ENCODE measurements at regions not wholly inside any gene's neighbourhood (a gene's known extent, or its start where the extent isn't known, plus 50 kb on each side); places are given as distances from the start of the nearest gene placed in this dataset.
A peak's percentile ranks its signal among the peaks of the same experiment; 100 is the strongest.

DNA sequence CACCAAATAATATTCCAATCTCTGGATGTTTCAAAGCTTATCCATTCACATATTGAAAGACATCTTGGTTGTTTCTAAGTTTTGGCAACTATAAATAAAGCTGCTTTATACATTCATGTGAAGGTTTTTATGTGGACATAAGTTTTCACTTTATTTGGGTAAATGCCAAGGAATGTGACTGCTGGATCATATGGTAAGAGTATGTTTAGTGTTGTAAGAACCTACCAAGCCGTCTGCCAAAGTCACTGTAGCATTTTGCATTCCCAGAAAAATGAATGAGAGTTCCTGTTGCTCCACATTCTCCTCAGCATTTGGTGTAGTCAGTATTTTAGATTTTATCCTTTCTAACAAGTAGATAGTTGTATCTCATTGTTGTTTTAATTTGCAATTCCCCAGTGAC is 1047.7 kb downstream of the C4orf33 start:
- no peak for ATAC-seq
- H3K9me3 Mint-ChIP-seq = no peaks in the 10 kb centered on the region

DNA sequence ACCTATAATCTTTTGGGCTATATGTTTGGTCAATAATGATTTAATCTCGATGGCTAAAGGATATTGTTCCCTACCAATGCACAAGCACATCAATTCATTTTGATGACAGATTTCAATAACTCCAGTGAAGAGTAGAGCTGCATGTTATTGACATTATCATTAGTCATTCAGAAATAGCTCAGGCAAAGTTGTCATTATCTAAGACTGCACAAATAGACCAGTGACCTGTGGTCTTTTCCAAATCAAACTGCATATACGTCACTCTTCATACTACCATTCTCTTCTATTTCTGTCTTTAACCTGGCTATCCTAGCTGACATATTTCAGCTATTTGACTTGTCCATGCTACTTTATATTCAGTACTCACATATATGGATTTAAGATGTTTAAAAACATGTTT is 1050.8 kb downstream of the C4orf33 start:
- H3K4me1 Mint-ChIP-seq = no peaks in the 10 kb centered on the region
- H3K4me3 Mint-ChIP-seq = no peak overlapping the region
- H3K27me3 Mint-ChIP-seq = no peaks in the 10 kb centered on the region
- DNase-seq (no peak), ATAC-seq (no peak)
- H3K9me3 Mint-ChIP-seq = peaks cover 4% of the 10 kb centered on the region
- no peaks in the 10 kb centered on the region for H3K36me3 Mint-ChIP-seq (ENCODE audit: low read depth)
- no peak overlapping the region for H3K27ac Mint-ChIP-seq

More for the DNA sequence above, 1047.7 kb downstream of the C4orf33 start:
- Mint-ChIP-seq H3K4me1 (no peaks in the 10 kb centered on the region), H3K36me3 (ENCODE audit: low read depth) (no peaks in the 10 kb centered on the region), H3K27me3 (no peaks in the 10 kb centered on the region), H3K4me3 (no peak overlapping the region), H3K27ac (no peak overlapping the region)
- no peak for DNase-seq

DNA sequence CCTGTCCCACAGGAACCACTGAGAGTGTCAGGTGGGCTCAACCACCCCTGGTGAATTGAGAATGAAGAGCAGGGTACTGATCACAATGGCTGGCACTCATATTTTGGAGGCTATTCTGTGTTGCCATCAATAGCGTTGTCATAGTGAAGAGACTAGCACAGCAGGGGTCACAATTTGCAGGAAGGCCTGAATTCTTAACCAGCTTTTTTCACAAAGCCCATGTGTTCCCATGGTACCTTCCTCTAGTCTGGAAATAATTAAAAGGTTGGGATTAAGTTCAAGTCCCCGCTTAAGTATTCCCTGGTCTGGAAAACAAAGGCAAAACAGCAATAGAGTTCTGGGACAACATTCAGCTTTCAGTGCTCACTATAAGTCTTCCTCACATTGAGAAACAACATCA is 1051.7 kb downstream of the C4orf33 start:
- no peaks in the 10 kb centered on the region for H3K4me1 Mint-ChIP-seq
- ATAC-seq = no peak
- H3K9me3 Mint-ChIP-seq = peaks cover 4% of the 10 kb centered on the region
- H3K36me3 Mint-ChIP-seq (ENCODE audit: low read depth) = no peaks in the 10 kb centered on the region
- DNase-seq = no peak
- H3K4me3 Mint-ChIP-seq = no peak overlapping the region
- no peak overlapping the region for H3K27ac Mint-ChIP-seq
- no peaks in the 10 kb centered on the region for H3K27me3 Mint-ChIP-seq

DNA sequence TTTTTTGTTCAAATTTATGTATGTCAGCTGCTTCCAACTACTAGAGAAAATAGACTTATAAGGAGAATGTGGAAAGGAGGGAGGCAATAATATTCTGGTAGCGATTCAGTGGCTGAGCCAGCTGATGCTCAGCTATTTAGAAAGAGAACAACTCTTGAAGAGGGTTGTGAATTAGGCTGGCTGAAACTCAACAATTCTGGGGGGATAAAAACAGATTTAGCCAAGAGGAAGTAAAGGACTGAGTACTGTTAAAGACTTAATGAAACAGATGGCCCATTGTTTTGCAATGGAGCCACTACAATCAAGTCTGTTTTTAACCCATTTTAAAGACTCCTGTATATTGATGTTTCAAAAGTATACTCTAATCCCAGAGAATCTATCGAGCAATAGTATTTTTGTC is 1058.9 kb downstream of the C4orf33 start:
- DNase-seq (no peak), ATAC-seq (no peak)
- H3K9me3 Mint-ChIP-seq = peaks cover 16% of the 10 kb centered on the region
- H3K27ac Mint-ChIP-seq = no peak overlapping the region
- no peaks in the 10 kb centered on the region for H3K36me3 Mint-ChIP-seq (ENCODE audit: low read depth)
- H3K4me3 Mint-ChIP-seq = no peak overlapping the region
- no peaks in the 10 kb centered on the region for H3K4me1 Mint-ChIP-seq
- H3K27me3 Mint-ChIP-seq = no peaks in the 10 kb centered on the region

DNA sequence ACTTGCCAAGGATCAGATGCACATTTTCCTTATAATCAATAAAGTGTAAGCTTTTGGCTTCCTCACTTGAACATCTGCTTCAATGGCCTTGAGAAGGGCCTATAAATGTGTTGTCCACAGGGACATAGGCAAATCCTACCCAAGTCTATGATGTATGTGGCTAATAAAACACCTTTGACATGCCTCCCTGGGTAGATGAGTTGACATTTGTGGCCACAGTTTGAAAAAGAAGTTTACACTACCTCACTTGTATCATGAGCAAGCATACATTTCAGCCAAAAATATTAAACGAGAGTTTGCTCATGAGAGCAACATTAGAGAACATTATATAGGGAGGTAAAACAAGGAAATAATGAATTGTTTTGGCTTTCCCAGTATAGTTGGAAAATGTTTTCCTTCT is 1067.7 kb downstream of the C4orf33 start:
- Mint-ChIP-seq H3K27ac (no peak overlapping the region), H3K9me3 (peaks cover 26% of the 10 kb centered on the region), H3K4me3 (no peak overlapping the region), H3K36me3 (ENCODE audit: low read depth) (no peaks in the 10 kb centered on the region), H3K4me1 (no peaks in the 10 kb centered on the region), H3K27me3 (no peaks in the 10 kb centered on the region)
- no peak for ATAC-seq
- DNase-seq = no peak

DNA sequence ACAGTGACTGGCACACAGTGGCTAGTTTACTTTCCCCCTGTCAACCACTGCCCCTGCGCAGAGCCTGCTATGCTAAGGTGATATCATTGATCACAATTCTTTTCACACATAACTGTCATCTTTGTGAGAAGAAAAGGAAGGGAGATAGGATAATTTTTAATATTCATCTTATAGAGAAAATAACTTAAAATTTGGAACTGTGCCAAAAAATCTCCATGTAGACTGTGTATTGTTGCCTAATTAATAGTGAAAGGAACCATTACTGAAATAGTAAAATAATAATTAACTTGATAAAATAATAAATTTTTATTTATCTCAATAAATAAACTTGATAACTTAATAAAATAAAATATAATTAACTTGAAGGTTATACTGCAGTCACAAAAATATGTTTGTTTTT is 1069.4 kb downstream of the C4orf33 start:
- no peak overlapping the region for H3K27ac Mint-ChIP-seq
- H3K4me3 Mint-ChIP-seq = no peak overlapping the region
- no peaks in the 10 kb centered on the region for H3K27me3 Mint-ChIP-seq
- DNase-seq = no peak
- no peaks in the 10 kb centered on the region for H3K4me1 Mint-ChIP-seq
- no peak for ATAC-seq
- H3K9me3 Mint-ChIP-seq = peaks cover 12% of the 10 kb centered on the region
- H3K36me3 Mint-ChIP-seq (ENCODE audit: low read depth) = no peaks in the 10 kb centered on the region

DNA sequence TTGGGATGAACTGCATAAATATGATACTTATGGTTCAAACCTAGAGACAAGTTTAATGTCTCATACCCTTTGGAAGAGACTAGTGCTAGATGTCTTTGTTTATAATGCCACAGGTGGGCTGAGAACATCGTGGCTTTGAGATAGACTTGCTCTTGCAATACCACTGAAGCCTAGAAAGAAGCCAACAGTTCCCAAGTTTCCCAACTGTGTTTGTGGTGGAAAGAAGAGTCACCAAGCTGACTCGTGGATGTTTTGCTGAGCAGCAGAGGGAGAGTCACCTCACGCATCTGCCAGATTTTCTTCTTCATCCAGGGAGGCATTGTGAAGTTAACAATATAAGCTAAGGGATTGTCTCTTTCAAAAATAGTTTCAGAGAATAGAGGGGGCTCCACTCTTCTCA is 1076.2 kb downstream of the C4orf33 start:
- Mint-ChIP-seq H3K36me3 (ENCODE audit: low read depth) (no peaks in the 10 kb centered on the region), H3K27me3 (no peaks in the 10 kb centered on the region), H3K4me3 (no peak overlapping the region), H3K9me3 (no peaks in the 10 kb centered on the region), H3K27ac (no peak overlapping the region), H3K4me1 (no peaks in the 10 kb centered on the region)
- no peak for ATAC-seq
- no peak for DNase-seq

DNA sequence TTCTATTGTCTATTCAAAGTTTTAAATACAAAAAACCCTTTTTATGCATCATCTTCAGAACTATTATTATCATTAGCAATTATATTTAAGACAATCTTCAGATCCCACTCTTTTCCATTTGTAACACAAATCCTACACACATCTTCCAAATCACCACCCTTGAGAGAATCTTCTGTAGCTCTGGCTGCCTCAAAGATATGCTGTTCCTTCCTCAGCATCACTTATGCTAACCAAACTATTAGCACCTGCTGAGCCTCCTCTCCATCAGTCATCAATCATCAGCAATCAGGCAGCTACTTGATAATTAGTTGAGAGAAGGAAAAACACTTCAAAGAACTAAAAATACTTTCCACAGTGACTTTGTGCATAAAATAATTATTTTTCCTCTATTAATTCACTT is 1082.2 kb downstream of the C4orf33 start:
- Mint-ChIP-seq H3K9me3 (no peaks in the 10 kb centered on the region), H3K4me1 (no peaks in the 10 kb centered on the region), H3K27ac (no peak overlapping the region), H3K4me3 (no peak overlapping the region), H3K36me3 (ENCODE audit: low read depth) (no peaks in the 10 kb centered on the region), H3K27me3 (no peaks in the 10 kb centered on the region)
- ATAC-seq (no peak), DNase-seq (no peak)

DNA sequence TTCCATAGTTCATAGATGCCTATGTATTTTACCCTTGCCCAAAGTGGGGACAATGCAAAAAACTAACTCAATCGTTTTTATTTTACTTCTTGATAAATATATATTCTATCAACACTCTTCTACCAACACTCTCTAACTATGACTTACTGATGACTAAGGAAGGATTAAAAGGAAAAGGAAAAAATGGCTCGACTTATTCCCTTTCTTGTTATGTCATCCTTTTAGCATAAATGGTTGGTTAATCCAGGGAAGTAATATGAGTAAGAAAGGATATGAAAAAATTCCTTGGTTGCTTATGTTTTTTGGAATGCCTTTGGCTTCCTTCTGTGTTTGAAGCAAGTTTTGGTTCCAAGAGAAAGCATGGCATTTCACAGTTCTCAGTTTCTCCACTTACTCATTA is 1087.1 kb downstream of the C4orf33 start:
- H3K36me3 Mint-ChIP-seq (ENCODE audit: low read depth) = no peaks in the 10 kb centered on the region

DNA sequence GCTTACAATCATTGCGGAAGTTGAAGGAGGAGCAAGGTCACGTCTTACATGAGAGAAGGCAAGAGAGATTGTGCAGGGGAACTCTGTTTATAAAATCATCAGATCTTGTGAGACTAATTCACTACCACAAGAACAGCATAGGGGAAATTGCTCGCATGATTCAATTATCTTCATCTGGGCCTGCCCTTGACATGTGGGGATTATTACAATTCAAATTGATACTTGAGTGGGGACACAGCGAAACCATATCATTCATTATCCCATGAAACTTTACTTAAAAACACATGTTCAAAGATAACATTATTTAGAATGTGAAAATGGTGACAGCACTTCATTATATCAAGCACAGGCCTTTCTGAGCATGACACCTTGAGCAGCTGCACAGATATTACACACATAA is 1087.8 kb downstream of the C4orf33 start:
- no peak for ATAC-seq
- no peak overlapping the region for H3K4me3 Mint-ChIP-seq
- no peaks in the 10 kb centered on the region for H3K36me3 Mint-ChIP-seq (ENCODE audit: low read depth)
- H3K9me3 Mint-ChIP-seq = peaks cover 11% of the 10 kb centered on the region
- no peaks in the 10 kb centered on the region for H3K4me1 Mint-ChIP-seq
- no peaks in the 10 kb centered on the region for H3K27me3 Mint-ChIP-seq
- no peak overlapping the region for H3K27ac Mint-ChIP-seq
- DNase-seq = no peak

More for the DNA sequence above, 1087.1 kb downstream of the C4orf33 start:
- no peak for ATAC-seq
- Mint-ChIP-seq H3K9me3 (peaks cover 11% of the 10 kb centered on the region), H3K27me3 (no peaks in the 10 kb centered on the region), H3K4me3 (no peak overlapping the region), H3K27ac (no peak overlapping the region), H3K4me1 (no peaks in the 10 kb centered on the region)
- DNase-seq = no peak

DNA sequence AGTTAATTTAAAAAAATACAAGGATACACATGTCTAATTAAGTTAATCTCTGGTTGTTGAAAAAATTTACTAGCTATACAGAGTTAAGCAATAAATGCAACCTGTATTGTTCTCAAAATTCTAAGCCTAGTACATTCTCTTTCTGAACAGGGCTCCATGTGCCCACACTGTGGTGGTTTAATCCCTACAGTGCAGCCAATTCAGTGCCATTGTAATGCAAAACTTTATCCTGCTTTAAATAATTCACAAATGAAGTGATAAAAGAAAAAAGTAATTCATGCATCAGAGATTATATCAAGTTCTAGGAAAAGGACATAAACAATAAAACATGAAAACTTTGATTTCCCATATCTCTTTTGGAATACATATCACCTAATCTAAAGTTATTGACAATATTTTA is 1089.2 kb downstream of the C4orf33 start:
- Mint-ChIP-seq H3K4me1 (no peaks in the 10 kb centered on the region), H3K27ac (no peak overlapping the region), H3K9me3 (peaks cover 11% of the 10 kb centered on the region), H3K27me3 (no peaks in the 10 kb centered on the region), H3K4me3 (no peak overlapping the region), H3K36me3 (ENCODE audit: low read depth) (no peaks in the 10 kb centered on the region)
- DNase-seq = no peak
- ATAC-seq = no peak

DNA sequence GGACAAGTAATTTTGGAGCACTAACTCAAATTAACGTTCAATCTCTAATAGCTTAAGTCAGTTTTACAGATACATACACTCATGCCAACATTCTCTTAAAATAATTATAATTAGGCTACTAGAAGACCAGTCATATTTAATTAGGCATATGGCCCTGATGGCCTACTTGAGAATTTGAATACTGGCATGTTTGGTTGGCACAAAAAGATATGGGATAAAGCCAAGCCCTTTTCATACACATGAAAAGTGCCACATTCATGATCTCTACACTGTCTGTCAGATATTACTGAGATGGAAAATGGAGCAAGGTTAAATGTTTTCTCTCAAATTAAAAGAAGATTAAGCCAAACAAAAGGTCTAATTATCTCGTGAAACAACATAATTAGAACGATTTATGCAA is 1091.0 kb downstream of the C4orf33 start:
- ATAC-seq = no peak
- peaks cover 13% of the 10 kb centered on the region for H3K9me3 Mint-ChIP-seq
- H3K27ac Mint-ChIP-seq = no peak overlapping the region
- no peak for DNase-seq
- no peaks in the 10 kb centered on the region for H3K27me3 Mint-ChIP-seq
- no peaks in the 10 kb centered on the region for H3K36me3 Mint-ChIP-seq (ENCODE audit: low read depth)
- no peaks in the 10 kb centered on the region for H3K4me1 Mint-ChIP-seq
- no peak overlapping the region for H3K4me3 Mint-ChIP-seq

DNA sequence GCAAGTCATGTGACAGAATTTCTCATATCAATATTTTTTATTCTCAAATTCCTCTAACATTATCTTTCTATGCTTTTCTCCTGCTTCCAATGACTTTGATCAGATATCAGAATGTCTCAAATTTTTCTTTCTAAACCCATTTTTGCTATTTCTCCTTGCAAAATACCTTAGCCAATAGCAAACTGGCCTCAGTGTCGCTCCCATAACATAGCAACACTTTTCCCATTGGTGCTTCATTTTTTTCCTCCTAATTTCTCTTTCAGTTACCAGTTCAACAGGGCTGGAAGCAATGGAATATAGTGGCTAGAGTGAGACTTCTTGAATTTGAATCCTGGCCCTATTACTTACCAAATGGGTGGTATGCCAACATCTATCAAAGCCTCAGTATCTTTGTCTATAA is 1091.6 kb downstream of the C4orf33 start:
- Mint-ChIP-seq H3K36me3 (ENCODE audit: low read depth) (no peaks in the 10 kb centered on the region), H3K27ac (no peak overlapping the region), H3K4me1 (no peaks in the 10 kb centered on the region), H3K4me3 (no peak overlapping the region), H3K27me3 (no peaks in the 10 kb centered on the region), H3K9me3 (peaks cover 13% of the 10 kb centered on the region)
- no peak for ATAC-seq
- no peak for DNase-seq

DNA sequence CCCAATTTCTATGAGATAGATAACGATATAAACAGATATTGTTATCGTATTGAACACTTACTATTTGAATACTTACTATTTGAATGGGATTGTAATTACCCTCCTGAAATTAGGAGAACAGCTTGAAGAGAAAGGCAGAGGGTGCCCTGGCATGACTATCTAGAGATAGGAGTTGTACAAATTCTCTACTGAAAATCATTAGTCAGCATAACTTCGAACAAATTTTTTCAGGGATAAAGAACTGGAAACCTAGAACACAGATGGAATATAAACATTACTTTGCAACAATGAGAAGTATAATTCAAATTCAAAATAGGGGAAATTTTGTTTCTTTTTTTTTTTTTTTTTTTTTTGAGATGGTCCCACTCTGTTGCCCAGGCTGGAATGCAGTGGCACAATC is 1096.8 kb downstream of the C4orf33 start:
- Mint-ChIP-seq H3K4me1 (no peaks in the 10 kb centered on the region), H3K4me3 (no peak overlapping the region), H3K9me3 (peaks cover 3% of the 10 kb centered on the region), H3K27ac (no peak overlapping the region), H3K27me3 (no peaks in the 10 kb centered on the region), H3K36me3 (ENCODE audit: low read depth) (no peaks in the 10 kb centered on the region)
- no peak for ATAC-seq
- no peak for DNase-seq

DNA sequence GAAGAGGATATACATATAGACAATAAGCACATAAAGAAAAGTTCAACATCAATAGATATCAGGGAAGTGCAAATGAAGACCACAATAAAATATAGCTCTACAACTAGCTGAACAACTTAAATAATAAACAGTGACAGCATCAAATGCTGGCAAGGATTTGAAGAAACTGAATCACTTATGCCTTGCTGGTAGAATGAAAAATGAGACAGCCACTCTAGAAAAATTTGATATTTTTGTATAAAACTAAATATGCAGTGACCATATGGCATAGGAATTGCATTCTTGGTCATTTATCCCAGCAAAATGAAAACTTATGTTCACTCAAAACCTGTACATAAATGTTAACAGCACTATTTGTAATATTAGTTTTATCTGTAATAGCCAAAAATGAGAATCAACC is 1102.0 kb downstream of the C4orf33 start:
- DNase-seq (no peak), ATAC-seq (no peak)
- Mint-ChIP-seq H3K36me3 (ENCODE audit: low read depth) (no peaks in the 10 kb centered on the region), H3K9me3 (peaks cover 5% of the 10 kb centered on the region), H3K4me3 (no peak overlapping the region), H3K27ac (no peak overlapping the region), H3K27me3 (no peaks in the 10 kb centered on the region), H3K4me1 (no peaks in the 10 kb centered on the region)

DNA sequence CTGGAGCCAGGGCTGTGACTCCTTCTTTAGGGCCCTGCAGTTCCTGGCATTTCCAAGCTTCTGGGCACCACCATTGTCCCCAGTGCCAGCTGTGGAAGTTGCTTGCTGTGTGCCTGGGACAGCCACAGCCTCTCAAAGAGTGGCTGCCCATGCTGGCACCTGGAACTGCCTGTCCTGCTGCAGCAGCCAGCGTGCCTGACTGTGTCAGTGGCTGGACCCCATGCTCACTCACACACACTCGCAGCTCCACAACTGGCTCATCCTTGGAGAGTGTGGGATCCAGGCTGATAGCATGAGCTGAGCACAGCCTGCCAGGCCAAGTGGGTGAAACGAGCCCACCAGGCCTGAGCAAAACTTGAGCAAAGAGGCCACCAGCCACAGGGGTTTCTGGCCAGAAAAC is 1107.6 kb downstream of the C4orf33 start:
- Mint-ChIP-seq H3K27ac (no peak overlapping the region), H3K27me3 (no peaks in the 10 kb centered on the region), H3K36me3 (ENCODE audit: low read depth) (no peaks in the 10 kb centered on the region), H3K4me1 (no peaks in the 10 kb centered on the region), H3K4me3 (no peak overlapping the region), H3K9me3 (peaks cover 5% of the 10 kb centered on the region)
- DNase-seq = no peak
- ATAC-seq = peak; percentile 15

Data from activated naive CD8-positive, alpha-beta T cell treated with anti-CD3 and anti-CD28 coated beads, Interleukin-2, amount 50 U/mL, for 24 hours (primary cell).